T-helper 2 cell treated with Interferon-gamma antibody and Interleukin-4, amounts not matched to agents 5 μg/mL and 100 μg/mL, for 36 hours (primary cell): ENCODE measurements at regions not wholly inside any gene's neighbourhood (a gene's known extent, or its start where the extent isn't known, plus 50 kb on each side); places are given as distances from the start of the nearest gene placed in this dataset.

Experiments used
- DNase-seq: peaks from one replicate; pipeline ENCODE4 v3.0.0; 2021; ENCODE audit warnings: low spot score
- H3K27ac Mint-ChIP-seq: one replicate; pipeline ENCODE4 v1.8.0; 2021; ENCODE audit warnings: mild to moderate bottlenecking, mixed read lengths
- H3K27me3 Mint-ChIP-seq: one replicate; pipeline ENCODE4 v1.8.0; 2021; ENCODE audit warnings: low read depth, mixed read lengths
- H3K36me3 Mint-ChIP-seq: one replicate; pipeline ENCODE4 v1.8.0; 2021; ENCODE audit warnings: low read depth, mixed read lengths
- H3K4me1 Mint-ChIP-seq: one replicate; pipeline ENCODE4 v1.8.0; 2021; ENCODE audit warnings: low read depth, mixed read lengths
- H3K4me3 Mint-ChIP-seq: one replicate; pipeline ENCODE4 v1.8.0; 2022; ENCODE audit warnings: mild to moderate bottlenecking, moderate library complexity, mixed read lengths
- H3K9me3 Mint-ChIP-seq: one replicate; pipeline ENCODE4 v1.8.0; 2021; ENCODE audit warnings: mixed read lengths

DNA sequence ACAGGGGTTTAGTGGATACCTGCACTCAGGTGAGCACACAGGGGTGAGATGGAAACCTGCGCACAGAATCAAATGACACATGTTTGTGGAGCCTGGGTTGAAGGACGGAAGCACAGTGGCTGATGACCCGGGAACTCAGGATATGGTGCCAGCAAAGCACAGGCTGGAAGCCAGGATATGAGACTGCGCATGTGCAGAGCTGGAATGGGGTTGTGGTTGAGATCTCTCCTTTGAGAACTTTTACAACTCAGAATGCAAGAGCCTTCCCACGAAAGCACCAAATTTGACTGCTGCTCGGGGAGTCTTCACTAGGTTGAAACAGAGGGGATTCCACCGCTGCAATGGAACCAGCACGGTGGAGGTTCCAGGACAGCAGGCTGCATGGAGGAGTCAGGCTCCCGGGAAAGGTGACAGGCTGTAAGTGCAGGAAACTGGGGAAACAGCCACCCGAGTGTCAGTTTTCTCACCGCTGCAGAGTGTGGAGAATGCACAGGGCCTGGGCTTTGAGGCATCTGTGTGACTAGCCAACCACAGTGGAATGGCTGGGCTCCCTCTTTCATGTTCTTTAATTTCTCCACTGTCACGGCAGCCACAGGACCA is 133.4 kb upstream of the TCERG1L start:
- H3K27ac Mint-ChIP-seq, result no peak overlapping the region
- DNase-seq, result no peak
- no peak overlapping the region for H3K4me3 Mint-ChIP-seq
- no peaks in the 10 kb centered on the region for H3K4me1 Mint-ChIP-seq
- no peaks in the 10 kb centered on the region for H3K9me3 Mint-ChIP-seq
- no peaks in the 10 kb centered on the region for H3K27me3 Mint-ChIP-seq
- no peaks in the 10 kb centered on the region for H3K36me3 Mint-ChIP-seq

DNA sequence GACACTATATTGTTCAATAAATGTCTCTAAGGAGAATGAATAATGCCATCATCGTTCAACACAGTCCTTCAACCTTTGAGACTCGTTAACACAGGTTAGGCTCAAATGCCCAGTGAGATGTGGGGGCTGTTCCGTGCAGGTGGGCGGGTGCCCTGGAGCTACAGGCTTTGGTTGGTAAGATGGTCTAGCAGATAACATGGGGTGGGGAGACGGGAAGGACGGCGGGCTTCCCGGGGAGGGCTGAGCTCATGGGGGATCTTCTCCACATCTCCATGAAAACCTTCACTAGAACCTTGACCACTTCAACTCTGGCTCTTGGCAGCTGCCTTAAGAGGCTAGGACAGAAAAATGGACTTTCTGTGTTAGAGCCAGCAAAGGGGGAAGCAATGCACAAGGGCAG is 134.1 kb upstream of the TCERG1L start:
- Mint-ChIP-seq H3K4me3 (no peak overlapping the region), H3K27ac (no peak overlapping the region), H3K27me3 (no peaks in the 10 kb centered on the region), H3K36me3 (no peaks in the 10 kb centered on the region), H3K4me1 (no peaks in the 10 kb centered on the region), H3K9me3 (no peaks in the 10 kb centered on the region)
- DNase-seq, result no peak

DNA sequence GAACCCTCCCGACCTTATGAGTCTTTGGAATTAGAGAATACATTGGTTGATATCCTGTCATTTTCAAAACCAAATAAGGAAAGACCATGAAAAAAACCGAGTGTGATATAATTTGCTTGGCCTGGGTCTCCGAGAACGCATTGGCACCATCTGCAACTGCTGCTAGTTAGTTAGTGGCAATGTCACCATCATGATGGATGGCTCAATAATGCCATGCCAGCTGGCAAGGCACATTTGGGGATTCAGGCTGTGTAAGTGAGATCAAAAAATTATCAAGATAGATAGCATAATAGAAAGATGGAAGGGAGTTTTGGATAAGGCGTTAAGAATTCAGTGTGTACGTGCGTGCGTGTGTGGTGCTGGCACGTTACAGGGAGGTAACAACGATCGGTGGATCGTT is 134.7 kb upstream of the TCERG1L start:
- Mint-ChIP-seq H3K36me3 (no peaks in the 10 kb centered on the region), H3K4me1 (no peaks in the 10 kb centered on the region), H3K27me3 (no peaks in the 10 kb centered on the region), H3K9me3 (no peaks in the 10 kb centered on the region), H3K4me3 (no peak overlapping the region), H3K27ac (no peak overlapping the region)
- DNase-seq, result no peak

GRCh38 chr10:131448171-131448570 is 136.7 kb upstream of the TCERG1L start:
- Mint-ChIP-seq H3K36me3 (no peaks in the 10 kb centered on the region), H3K27ac (no peak overlapping the region), H3K27me3 (peaks cover 6% of the 10 kb centered on the region), H3K4me1 (no peaks in the 10 kb centered on the region), H3K9me3 (no peaks in the 10 kb centered on the region), H3K4me3 (no peak overlapping the region)
- no peak for DNase-seq

DNA sequence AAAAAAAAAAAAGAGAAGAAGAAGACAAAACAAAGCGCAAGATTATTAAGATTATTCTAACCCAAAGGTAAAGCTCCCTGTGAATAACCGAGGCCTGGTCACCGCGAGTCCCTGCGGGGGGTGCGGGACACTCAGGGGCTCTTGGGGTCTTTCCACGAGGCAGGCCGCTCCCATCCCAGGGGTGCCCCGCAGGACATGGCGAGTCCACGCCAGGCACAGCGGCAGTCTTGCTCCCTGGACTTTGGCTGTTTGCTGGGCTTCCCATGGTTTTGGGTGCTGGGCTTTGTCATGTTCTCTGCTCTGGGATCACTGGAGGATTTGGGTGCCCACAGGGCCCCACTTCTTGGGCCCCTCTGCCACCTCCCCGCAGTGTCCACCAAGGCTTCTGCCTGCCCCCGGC is 137.4 kb upstream of the TCERG1L start:
- Mint-ChIP-seq H3K9me3 (no peaks in the 10 kb centered on the region), H3K36me3 (no peaks in the 10 kb centered on the region), H3K4me3 (no peak overlapping the region), H3K27me3 (peaks cover 6% of the 10 kb centered on the region), H3K4me1 (no peaks in the 10 kb centered on the region), H3K27ac (no peak overlapping the region)
- no peak for DNase-seq

- no peak overlapping the region for H3K27ac Mint-ChIP-seq
- no peaks in the 10 kb centered on the region for H3K36me3 Mint-ChIP-seq
- no peaks in the 10 kb centered on the region for H3K9me3 Mint-ChIP-seq
- H3K4me1 Mint-ChIP-seq, result no peaks in the 10 kb centered on the region
- peaks cover 6% of the 10 kb centered on the region for H3K27me3 Mint-ChIP-seq
- DNase-seq, result no peak
- no peak overlapping the region for H3K4me3 Mint-ChIP-seq
Observed at GRCh38 chr10:131450216-131450765, 138.8 kb upstream of the TCERG1L start.

DNA sequence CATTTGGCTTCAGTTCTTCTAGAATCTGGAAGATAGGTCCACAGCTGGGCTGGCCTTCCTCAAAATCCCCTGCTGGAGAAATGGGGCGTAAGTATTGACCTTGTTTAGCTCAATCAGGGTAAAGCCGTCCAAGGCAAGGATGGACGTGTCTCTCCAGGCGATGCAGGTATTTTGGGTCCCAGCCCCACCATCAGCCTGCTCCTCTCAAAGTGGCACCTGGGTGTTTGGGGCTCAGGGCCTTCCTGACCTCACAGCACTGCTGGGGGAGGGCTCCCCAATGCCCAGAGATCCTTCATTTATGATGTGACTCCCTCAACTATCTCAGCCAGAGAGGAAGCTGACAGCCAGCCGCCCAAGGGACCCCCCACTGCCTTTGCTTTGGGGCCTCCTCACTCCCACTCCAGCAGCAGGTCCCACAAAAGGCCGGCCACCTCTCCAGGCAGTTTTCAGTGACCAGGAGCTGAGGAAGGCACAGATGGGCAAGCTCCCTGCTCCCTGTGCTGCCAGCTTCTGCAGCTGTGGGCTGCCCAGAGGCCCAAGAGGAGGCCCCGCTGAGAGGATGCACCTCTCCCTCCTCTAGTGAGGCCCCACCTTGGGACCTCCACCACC is 140.0 kb upstream of the TCERG1L start:
- Mint-ChIP-seq H3K27me3 (peaks cover 6% of the 10 kb centered on the region), H3K27ac (no peak overlapping the region), H3K9me3 (no peaks in the 10 kb centered on the region), H3K4me3 (no peak overlapping the region), H3K36me3 (no peaks in the 10 kb centered on the region), H3K4me1 (no peaks in the 10 kb centered on the region)
- no peak for DNase-seq

DNA sequence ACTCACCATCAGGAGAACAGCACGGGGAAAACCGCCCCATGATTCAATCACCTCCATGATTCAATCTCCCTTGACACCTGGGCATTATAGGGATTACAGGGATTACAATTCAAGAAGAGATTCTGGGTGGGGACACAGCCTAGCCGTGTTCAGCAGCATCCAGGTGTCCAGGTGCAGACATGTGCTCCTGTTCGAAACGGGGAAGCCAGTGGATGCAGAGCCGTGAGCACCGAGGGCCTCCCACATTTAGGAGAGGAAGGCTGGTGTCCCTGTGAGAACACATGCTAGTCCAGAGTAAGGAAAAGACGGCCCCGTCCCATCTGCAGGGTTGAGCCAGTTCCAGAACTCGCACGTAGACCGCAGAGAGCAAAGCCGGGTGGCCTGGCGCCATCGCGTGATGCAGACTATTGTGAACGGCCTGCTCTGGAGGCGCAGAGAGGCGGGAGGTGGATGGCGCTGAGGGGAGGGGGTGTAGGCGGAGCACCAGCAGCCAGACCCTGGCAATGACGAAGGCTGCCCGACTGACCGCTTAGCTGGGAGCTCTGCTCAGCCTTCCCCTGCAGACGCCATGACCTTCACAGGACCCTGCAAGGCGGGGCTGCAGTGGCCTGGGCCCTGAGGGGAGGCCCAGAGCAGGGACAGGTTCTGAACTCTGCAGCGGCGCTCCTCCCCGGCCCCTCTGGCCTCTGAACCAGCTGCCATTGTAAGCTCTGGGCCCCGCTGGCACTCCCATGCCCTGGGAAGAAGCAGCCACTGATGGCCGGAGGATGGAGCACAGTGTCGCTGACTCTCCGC is 141.6 kb upstream of the TCERG1L start:
- Mint-ChIP-seq H3K36me3 (no peaks in the 10 kb centered on the region), H3K27me3 (peaks cover 6% of the 10 kb centered on the region), H3K4me1 (no peaks in the 10 kb centered on the region), H3K4me3 (no peak overlapping the region), H3K9me3 (no peaks in the 10 kb centered on the region), H3K27ac (no peak overlapping the region)
- DNase-seq, result no peak

GRCh38 chr10:131453721-131454634 is 142.5 kb upstream of the TCERG1L start:
- no peak overlapping the region for H3K27ac Mint-ChIP-seq
- H3K4me3 Mint-ChIP-seq, result peak overlapping the region; percentile 34
- peak; percentile 48 for DNase-seq
- no peaks in the 10 kb centered on the region for H3K9me3 Mint-ChIP-seq
- peaks cover 6% of the 10 kb centered on the region for H3K27me3 Mint-ChIP-seq
- H3K36me3 Mint-ChIP-seq, result no peaks in the 10 kb centered on the region
- H3K4me1 Mint-ChIP-seq, result no peaks in the 10 kb centered on the region

DNA sequence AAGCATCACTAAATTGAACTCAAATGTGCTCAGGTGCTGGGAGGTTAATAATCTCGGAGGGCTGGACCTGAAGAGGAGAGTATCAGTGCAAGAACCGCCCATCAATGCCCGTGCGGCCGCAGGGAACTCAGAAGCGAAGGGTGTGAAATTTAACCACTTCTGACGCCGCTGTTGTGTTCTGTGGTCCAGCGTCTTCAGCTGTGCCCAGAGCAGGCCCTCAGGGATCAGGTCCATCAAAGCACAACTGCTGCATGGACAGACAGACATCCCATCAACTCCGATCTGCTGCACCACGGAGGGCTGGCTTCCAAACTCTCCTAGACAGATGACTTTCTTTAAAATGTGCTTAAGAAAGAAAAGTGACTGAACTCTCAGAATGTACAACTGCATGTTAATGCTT is 144.9 kb upstream of the TCERG1L start:
- Mint-ChIP-seq H3K4me1 (no peaks in the 10 kb centered on the region), H3K27ac (no peak overlapping the region), H3K36me3 (no peaks in the 10 kb centered on the region), H3K4me3 (no peak overlapping the region), H3K27me3 (peaks cover 6% of the 10 kb centered on the region), H3K9me3 (no peaks in the 10 kb centered on the region)
- no peak for DNase-seq

GRCh38 chr10:131461093-131461492 is 149.6 kb upstream of the TCERG1L start:
- Mint-ChIP-seq H3K9me3 (no peaks in the 10 kb centered on the region), H3K4me1 (no peaks in the 10 kb centered on the region), H3K36me3 (no peaks in the 10 kb centered on the region), H3K4me3 (no peak overlapping the region), H3K27me3 (no peaks in the 10 kb centered on the region), H3K27ac (no peak overlapping the region)
- DNase-seq, result no peak

GRCh38 chr10:131464789-131465188 is 153.3 kb upstream of the TCERG1L start:
- H3K4me1 Mint-ChIP-seq, result no peaks in the 10 kb centered on the region
- no peak overlapping the region for H3K4me3 Mint-ChIP-seq
- no peak overlapping the region for H3K27ac Mint-ChIP-seq
- no peaks in the 10 kb centered on the region for H3K27me3 Mint-ChIP-seq
- no peak for DNase-seq
- H3K36me3 Mint-ChIP-seq, result no peaks in the 10 kb centered on the region
- no peaks in the 10 kb centered on the region for H3K9me3 Mint-ChIP-seq

- H3K27ac Mint-ChIP-seq, result no peak overlapping the region
- H3K27me3 Mint-ChIP-seq, result no peaks in the 10 kb centered on the region
- no peak for DNase-seq
- H3K36me3 Mint-ChIP-seq, result no peaks in the 10 kb centered on the region
- H3K4me1 Mint-ChIP-seq, result no peaks in the 10 kb centered on the region
- no peak overlapping the region for H3K4me3 Mint-ChIP-seq
- H3K9me3 Mint-ChIP-seq, result no peaks in the 10 kb centered on the region
Observed at GRCh38 chr10:131469551-131469950, 158.0 kb upstream of the TCERG1L start.
